Cardiac muscle cell (in vitro differentiated cells and primary cell): ENCODE measurements at regions not wholly inside any gene's neighbourhood (a gene's known extent, or its start where the extent isn't known, plus 50 kb on each side); places are given as distances from the start of the nearest gene placed in this dataset.
A peak's percentile ranks its signal among the peaks of the same experiment; 100 is the strongest.

Experiments
- DNase-seq, 2 donors: peaks; one replicate each; pipeline versions ENCODE4 v3.0.0 to v3.0.0-alpha.2; 2010 to 2017; ENCODE audit warnings: low read depth in 1 of 2, low spot score in 1 of 2
- H3K27ac ChIP-seq: fragments of 200-600 bp; sonication (generic); 2 replicates; pipeline ENCODE4 v1.5.1; 2016
- H3K27me3 ChIP-seq: fragments of 200-600 bp; sonication (generic); 2 replicates; pipeline ENCODE4 v1.6.0; 2016; ENCODE audit warnings: control low read depth
- H3K36me3 ChIP-seq: fragments of 200-600 bp; sonication (generic); 2 replicates; pipeline ENCODE4 v1.5.1; 2016; ENCODE audit warnings: control low read depth
- H3K4me1 ChIP-seq: fragments of 200-600 bp; sonication (generic); 2 replicates; pipeline ENCODE4 v1.8.1; 2017; ENCODE audit warnings: low read depth, mild to moderate bottlenecking, mixed run types
- H3K4me3 ChIP-seq: fragments of 200-600 bp; sonication (generic); 2 replicates; pipeline ENCODE4 v1.5.1; 2016; ENCODE audit warnings: mild to moderate bottlenecking
- H3K9me3 ChIP-seq: fragments of 200-600 bp; sonication (generic); 2 replicates; pipeline ENCODE4 v1.5.1; 2017; ENCODE audit warnings: low read depth, mild to moderate bottlenecking, control low read depth
- CTCF ChIP-seq: IDR thresholded peaks from 2 replicates; pipeline ENCODE4 v1.5.1; 2012; ENCODE audit warnings: low read depth, mild to moderate bottlenecking, low read length

GRCh38 chr4:44817930-44818329 lies 91.6 kb upstream of the GNPDA2 start:
- peak overlapping the region; percentile 59 for H3K27ac ChIP-seq
- H3K9me3 ChIP-seq = no peaks in the 10 kb centered on the region
- no peaks in the 10 kb centered on the region for H3K36me3 ChIP-seq
- no peak for TF ChIP-seq CTCF
- peak; percentile 12 to 20 for DNase-seq
- H3K4me3 ChIP-seq = no peak overlapping the region
- H3K4me1 ChIP-seq = peaks cover 9% of the 10 kb centered on the region
- H3K27me3 ChIP-seq = no peaks in the 10 kb centered on the region

GRCh38 chr4:44806071-44806470 lies 79.7 kb upstream of the GNPDA2 start:
- H3K9me3 ChIP-seq = no peaks in the 10 kb centered on the region
- TF ChIP-seq CTCF = no peak
- no peaks in the 10 kb centered on the region for H3K27me3 ChIP-seq
- no peak overlapping the region for H3K4me3 ChIP-seq
- no peaks in the 10 kb centered on the region for H3K36me3 ChIP-seq
- no peak overlapping the region for H3K27ac ChIP-seq
- DNase-seq = no peak
- H3K4me1 ChIP-seq = no peaks in the 10 kb centered on the region

GRCh38 chr4:44804301-44804700 lies 77.9 kb upstream of the GNPDA2 start:
- H3K36me3 ChIP-seq = no peaks in the 10 kb centered on the region
- H3K4me1 ChIP-seq = no peaks in the 10 kb centered on the region
- H3K27me3 ChIP-seq = no peaks in the 10 kb centered on the region
- H3K9me3 ChIP-seq = no peaks in the 10 kb centered on the region
- DNase-seq = no peak
- no peak overlapping the region for H3K4me3 ChIP-seq
- TF ChIP-seq CTCF = no peak
- H3K27ac ChIP-seq = no peak overlapping the region

- Histone ChIP-seq H3K36me3 (no peaks in the 10 kb centered on the region), H3K27me3 (no peaks in the 10 kb centered on the region), H3K4me3 (no peak overlapping the region), H3K4me1 (no peaks in the 10 kb centered on the region), H3K9me3 (no peaks in the 10 kb centered on the region), H3K27ac (no peak overlapping the region)
- TF ChIP-seq CTCF = no peak
- no peak for DNase-seq
Measured at GRCh38 chr4:44801384-44801783, 75.0 kb upstream of the GNPDA2 start.

GRCh38 chr4:44791831-44792230 lies 65.5 kb upstream of the GNPDA2 start:
- Histone ChIP-seq H3K9me3 (no peaks in the 10 kb centered on the region), H3K27ac (no peak overlapping the region), H3K4me3 (no peak overlapping the region), H3K4me1 (no peaks in the 10 kb centered on the region), H3K36me3 (no peaks in the 10 kb centered on the region), H3K27me3 (no peaks in the 10 kb centered on the region)
- DNase-seq = no peak
- no peak for TF ChIP-seq CTCF

- no peaks in the 10 kb centered on the region for H3K4me1 ChIP-seq
- H3K9me3 ChIP-seq = no peaks in the 10 kb centered on the region
- no peak overlapping the region for H3K27ac ChIP-seq
- H3K27me3 ChIP-seq = no peaks in the 10 kb centered on the region
- no peak for DNase-seq
- no peaks in the 10 kb centered on the region for H3K36me3 ChIP-seq
- no peak overlapping the region for H3K4me3 ChIP-seq
- TF ChIP-seq CTCF = no peak
Measured at GRCh38 chr4:44777115-44777514, 50.8 kb upstream of the GNPDA2 start.
